GM19467 (cell line): ENCODE measurements at regions not wholly inside any gene's neighbourhood (a gene's known extent, or its start where the extent isn't known, plus 50 kb on each side); places are given as distances from the start of the nearest gene placed in this dataset.

Experiments
- ATAC-seq: cut with Tn5 transposase; IDR thresholded peaks from one replicate; pipeline ENCODE4 v1.9.1; 2021; ENCODE audit warnings: mild to moderate bottlenecking, moderate library complexity; ENCODE audit not compliant: unreplicated experiment

DNA sequence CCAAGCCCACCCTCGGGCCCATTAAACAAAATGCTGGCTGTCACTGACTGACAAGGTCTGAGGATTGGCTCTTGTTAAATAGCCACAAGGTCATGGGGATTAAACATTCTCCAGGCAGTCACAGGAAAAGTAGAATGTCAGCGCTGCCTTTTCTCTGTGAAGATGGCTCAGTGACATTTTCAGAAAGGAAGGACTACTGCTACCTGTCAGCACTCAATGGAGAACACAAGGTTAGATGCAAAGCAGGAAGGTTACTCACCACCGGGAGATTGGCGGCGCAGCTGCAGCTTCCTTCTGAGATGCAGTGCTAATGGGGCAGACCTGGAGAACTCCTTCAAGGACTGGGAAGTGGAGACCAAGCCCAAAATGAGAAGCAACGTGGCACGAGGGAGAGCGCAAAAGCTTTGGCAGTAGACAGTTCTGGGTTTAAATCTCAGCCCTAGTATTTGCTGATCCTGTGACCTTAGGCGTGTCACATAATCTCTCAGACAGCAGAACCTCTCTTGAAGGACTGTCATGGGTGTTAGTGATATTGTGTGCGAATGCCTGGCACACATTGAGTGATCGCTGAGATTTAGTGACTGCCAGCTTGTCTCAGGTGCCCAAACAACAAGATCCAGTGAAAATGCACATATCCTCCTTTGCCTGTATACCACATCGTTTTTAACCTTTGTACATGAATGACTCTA lies 213.1 kb upstream of the BOD1L1 start:
- ATAC-seq: no peak

DNA sequence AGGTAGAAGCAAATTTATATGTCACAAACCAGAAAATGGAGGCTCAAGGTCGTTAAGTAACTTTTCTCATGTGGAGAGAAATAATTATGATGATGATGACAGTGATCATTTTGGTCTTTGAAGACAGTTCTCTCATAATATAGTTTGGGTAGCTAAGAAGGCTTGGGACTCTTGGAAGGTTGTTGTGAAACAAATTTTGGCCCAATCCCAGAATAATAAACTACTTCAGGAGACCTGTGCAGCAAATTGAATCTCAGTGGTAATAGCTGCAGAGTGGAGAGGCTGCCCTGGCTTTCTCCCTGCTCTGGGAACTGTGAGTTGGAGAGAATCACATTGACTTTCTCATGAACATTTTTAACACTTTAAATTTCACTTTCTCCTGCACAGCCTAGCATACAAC lies 217.2 kb upstream of the BOD1L1 start:
- no peak for ATAC-seq

DNA sequence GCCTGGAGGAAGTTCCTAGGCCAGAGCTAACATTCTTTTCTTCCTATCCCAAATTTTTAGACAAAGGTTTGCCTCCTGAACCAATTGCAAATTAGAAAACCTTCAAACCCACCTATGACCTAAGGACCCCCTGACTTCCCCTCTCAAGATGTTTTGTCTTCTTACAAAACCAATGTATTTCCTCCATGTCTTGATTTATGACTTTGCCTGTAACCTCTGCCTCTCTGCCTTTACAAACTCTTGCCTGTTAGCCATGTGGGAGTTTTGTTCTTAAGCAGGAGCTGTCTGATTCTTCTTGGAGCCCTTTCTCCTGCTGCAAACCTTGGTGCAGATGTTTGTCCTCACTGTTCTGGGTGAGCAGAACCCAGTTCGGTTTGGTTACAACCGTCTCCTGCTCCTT lies 222.3 kb upstream of the BOD1L1 start:
- no peak for ATAC-seq

DNA sequence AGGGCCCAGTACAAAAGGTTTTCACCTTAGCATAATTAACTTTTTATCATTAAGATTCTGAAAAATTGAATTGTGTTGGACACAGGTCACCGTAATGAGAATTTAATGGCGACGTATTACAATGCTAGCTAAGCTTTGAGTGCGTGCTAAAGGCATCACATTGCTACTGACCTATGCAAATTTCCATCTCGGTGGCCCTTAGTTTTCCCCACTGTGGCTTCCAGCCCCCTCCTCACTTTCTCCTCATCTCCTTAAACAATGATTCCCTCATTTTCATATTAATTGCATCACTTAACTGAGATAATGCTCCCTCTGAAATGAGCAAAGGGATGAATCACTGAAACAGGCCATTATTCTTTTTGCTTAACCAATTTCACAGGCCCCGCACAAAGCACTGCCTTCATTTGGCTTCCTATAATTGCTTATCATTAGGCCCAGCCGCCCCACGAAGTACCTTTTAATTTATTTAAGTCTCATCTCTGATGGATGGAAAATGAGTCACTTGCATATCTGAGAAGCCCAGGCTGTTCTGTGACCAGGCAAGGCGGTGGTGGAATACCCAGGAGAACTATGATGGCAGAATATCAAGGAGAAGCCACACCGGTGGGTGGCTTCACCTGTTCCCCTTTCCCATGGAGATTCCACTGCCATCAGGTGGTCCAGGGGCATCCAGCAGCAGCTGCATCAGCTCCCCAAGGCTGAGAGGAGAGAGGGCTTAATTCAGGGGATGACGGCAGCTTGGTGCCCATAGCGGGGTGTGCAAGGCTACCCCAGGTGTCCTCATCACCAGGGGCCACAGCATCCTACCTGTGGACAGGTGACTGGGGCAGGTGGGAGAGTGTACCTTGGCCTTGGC lies 223.8 kb upstream of the BOD1L1 start:
- ATAC-seq: no peak

DNA sequence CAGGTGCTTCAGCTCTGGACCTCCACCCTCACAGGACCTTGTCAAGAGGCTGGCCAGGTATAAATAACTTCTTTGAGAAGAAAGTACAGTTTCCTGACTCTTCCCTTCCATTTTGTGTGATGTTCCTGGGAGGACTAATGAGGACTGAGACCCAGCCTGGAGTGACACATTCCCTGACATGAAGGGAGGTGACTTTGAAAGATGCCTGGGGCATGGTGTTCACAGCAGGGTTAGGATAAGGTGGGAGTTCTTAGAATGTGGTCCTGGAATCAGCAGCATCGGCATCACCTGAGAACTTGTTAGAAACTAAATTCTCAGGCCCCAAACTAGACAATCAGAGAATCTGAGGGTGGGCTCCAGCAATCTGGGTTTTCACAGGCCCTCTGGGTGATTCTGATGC lies 224.9 kb upstream of the BOD1L1 start:
- no peak for ATAC-seq

DNA sequence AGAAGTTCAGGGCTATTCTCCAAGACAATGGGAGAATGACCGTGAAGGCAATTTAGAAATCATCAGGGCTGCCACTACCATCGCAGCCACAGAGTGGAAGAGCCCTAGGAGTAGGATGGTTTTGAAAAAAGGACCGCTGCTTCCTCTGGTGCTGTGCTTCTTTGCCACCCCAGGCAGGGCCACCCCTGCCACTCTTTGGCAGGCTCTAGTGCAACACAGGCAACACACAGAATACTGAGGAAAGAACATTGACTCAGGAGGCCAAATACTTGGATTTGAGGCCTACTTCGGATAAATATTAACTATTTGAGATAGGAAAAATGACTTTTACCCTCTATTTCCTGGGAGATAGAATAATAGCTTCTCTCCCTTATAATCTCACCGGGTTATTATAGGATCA lies 228.9 kb upstream of the BOD1L1 start:
- no peak for ATAC-seq

DNA sequence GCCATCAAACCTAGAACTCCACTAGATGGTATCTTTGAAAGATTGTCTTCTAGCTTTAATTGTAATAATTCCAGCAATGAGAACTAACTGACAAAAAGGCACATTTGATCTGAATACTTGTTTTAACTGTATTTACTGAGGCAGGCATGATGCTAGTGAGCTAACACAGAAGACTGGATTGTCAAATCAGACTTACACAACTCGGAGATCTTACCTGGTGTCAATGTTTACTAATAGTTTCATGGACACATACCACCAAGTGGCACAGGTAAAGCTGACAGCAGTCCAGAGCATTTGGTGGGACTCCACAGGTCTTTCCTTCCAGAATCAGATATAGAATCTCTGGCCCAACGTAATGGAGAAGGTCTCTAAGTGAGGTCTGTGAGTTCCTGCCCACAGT lies 229.9 kb upstream of the BOD1L1 start:
- no peak for ATAC-seq

DNA sequence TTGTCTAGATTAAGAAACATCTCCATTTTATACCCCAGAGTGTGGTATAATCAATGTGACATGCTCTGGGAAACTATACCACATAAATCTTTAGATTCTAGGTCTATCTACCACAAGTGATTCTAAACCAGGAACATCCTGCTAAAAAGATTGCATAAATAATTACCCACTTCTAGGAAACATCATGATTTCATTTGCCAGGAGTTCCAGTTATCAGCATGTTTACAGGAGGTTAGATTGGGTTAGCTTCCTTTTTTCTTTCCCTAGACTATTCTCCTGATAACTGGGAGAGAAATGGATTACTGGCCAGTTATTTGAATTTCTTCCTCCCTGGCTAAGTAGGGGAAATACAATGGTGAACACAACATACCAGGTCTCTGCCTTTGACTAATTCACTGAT lies 230.3 kb upstream of the BOD1L1 start:
- ATAC-seq: no peak

DNA sequence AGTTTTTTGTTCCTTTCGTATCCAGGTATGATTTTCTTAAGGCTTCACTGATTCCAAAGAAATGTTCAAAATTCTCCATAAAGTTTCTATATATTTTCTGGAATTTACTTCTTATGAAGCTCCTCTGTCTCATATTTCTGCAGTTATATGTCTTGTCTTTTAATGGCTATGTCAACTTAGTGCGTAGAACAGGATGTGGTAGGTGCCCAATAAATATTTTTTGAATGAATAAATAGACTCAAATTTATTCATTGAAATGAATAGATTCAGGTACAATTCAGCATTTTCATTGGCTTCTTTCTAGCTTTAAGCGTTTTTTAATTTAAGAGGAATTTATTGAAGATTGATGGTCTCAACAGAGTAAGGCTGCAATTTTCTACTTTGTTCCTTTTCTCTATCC lies 231.9 kb upstream of the BOD1L1 start:
- no peak for ATAC-seq

DNA sequence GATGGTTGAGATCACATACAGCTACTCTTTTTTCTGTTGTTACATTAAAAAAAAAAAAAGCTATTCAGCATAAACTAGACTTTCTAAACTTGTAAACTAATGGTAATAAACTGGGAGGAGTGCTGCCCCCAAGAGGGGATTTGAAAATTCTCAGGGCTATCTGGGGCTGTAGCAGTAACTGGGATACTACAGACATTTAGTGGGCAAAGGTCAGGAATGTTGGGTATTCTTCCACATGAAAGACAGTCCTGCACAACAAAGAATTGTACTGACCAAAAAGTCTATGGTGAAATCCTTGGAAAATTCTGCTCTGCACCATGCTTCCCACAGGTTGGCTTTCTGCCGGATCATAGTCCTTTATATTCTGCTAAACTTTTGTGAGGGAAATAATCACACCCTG lies 232.6 kb upstream of the BOD1L1 start:
- ATAC-seq: no peak

DNA sequence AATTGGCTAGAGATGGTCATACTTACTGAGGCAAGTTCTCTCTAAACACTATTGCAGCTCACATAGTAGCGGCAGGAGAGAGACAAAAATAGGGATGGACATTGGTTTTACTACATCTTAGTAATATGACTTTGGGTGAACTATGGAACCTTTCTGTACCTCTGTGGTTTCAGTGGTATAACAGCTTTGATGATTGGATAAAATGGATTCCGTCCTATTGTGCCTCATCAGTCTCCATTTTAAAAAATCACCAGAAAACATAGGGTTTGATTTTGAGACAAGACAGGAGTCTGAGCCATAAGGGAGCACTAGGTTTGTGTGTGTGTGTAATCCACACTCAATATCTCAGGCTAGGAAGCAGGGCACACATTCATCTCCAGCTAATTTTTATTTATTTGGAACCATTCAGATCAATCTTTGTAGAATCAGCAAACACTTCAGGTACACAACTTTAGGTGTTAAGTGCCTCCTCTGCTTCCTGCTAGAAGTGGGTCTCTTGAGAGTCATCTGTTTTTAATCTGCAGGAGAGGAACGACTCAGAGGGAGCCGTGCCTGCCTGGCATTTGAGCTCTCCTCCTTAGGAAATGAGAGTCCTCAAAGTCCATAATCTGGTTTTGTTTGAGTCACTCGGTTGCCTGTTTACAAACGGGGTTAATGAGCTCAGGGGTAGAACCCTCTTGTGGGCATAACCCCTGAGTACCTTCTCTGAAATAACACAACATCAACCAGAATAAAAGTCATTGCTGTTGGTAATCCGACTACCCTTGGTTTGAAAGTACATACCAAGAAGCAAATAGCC lies 238.5 kb upstream of the BOD1L1 start:
- ATAC-seq: no peak

DNA sequence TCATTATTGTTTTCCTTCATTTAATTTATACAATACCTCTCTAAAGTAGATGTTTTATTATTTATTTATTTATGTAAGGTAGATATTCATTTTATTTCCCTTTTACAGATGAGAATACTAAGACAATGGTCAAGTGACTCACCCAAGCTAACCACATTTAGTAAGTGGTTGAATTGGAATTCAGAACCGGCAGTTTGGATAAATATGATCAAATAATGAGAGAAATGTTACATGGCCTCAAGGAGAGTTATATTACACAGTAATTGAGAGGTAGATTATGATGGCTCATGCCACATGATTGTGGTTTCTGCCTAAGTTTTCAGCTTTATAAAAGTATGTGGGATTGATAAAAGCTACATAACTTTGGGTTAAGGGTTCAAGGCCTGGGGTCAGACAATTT lies 239.4 kb upstream of the BOD1L1 start:
- no peak for ATAC-seq

DNA sequence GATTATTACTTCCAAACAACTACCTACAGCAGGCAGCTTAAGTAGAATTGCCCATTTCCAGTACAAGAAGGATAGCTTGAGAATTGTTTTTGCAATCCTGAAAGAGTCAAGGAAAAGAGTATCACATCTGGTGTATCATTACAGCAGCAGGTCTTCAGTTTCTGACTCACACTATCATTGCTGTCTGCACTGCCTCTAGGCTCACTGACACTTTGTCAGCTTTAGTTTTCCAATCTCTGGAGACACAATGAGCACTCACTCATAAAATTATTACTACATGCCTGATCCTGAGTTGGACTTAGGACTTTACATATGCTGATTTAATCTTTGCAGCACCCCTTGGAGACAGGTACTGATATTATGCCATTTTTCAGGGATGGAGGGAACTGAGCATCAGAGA lies 244.6 kb upstream of the BOD1L1 start:
- no peak for ATAC-seq

DNA sequence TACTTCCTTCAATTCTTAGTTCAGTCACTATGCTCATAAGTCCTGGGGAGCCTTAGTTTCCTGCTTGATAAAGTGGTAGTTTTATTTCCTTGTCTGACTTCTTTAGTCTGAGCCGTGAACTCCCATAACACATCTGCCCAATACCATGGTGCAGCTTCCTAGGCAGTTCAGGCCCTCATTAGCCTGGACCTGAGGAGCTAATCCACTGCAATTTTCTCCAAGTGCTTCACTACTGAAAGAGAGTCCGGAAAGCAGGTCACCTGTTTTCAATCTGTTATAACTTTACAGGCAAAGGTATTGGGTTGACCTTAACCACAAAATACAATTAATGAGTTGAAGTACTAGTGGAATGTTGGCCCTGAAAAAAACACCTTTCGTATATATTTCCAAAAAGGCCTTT lies 245.4 kb upstream of the BOD1L1 start:
- ATAC-seq: no peak

DNA sequence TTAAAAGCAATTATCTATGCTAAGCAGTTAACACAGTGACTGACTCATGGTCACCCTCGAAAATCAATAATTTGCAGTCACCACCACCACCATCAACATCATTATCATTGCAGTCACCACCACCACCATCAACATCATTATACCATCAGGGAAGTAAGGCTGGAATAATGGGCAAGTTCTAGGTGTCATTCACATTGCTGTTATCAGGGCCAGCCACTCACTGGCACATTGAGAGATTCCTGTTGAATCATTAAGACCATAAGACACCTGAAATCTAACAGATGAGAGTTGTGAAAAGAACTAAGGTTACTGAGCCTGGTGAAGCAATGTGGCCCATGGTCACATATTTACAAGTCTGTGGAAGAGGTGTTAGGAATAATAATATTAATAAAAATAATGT lies 247.7 kb upstream of the BOD1L1 start:
- no peak for ATAC-seq

DNA sequence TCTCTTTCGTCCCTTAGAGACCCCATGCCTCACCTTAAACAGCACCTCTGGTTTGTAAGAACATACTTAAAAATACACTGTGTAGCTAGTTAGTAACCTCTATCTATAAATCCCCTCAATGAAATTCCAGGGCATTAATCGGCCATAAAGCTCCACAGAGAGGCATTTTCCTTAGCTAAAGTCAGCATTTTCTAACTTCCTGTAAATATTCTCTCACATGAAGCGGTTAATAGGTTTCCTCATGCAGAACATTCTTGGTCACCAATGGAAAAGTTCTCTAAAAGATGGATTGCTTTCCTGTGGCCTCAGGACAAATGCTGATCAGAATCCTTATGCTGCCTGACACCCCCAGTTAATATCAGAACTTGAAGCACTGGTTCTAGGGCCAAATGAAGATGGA lies 248.6 kb upstream of the BOD1L1 start:
- ATAC-seq: no peak

DNA sequence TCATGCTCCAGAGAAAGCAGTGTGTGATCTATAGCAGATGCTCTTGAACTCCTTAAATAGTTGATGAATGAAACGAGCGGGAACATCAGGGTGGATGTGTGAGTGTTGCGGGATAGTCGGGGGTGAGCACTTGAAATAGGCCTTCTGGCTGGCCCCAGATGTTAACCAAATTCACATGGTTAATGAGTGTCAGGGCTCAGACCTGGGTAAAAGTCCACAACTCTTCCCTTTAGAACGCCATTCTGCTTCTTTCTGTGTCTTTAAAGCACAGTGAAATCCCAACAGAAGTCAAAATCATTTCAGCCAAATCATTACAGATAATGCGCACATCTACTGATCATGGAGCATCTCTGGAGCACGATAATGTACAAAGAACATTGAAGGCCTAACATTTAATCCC lies 249.4 kb upstream of the BOD1L1 start:
- ATAC-seq: no peak

DNA sequence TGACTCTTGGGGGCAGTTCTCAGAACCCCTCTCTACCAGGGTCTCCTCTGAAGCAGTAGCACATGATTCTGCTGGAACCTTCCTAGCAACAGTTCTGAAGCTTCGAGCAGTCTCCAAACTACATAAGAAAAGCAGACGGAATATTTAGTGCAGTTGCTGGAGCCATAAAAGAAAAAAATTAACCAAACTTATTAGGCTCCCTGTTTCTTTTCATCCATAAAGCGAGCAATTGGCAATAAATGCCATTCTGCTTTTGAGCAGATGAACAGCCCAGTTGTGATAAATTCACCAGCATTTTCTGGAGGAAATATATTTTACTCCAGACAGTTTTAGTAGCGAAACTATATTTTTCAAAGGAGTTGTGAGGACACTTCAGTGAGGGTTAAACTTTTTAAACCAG lies 250.1 kb upstream of the BOD1L1 start:
- no peak for ATAC-seq

DNA sequence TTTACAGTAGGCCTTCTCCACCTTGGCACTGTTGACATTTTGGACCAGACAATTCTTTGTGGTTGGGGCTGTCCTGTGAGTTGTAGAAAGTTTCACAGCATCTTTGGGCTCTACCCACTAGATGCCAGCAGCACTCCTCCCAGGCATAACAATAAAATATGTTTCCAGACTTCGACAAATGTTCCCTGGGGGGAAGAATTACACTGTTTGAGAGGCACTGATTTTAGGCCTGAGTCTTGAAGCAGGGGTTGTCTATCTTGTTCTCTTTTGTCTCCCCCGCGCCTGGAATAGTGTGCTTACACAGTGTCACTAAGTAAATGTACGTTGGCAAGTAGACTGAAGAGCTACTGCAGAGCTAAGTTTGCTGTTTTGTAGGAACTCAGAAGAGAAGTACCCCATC lies 254.4 kb upstream of the BOD1L1 start:
- ATAC-seq: no peak

DNA sequence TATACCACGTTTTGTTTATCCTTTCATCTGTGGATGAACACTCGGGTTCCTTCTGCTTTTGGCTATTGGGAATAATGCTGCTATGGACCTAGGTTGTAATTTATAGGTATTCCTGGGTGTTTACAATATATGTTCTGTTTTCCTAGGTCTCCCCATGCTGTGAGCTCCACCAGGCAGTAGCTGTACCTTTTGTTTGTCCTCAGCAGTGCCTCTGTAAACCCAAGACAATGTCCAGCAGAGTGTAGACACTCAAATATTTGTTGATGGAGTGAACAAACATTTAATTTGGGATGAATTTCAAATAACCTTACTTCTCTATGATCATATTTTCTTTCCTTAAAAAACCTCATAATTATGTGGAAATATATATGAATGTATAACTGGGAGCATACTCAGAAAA lies 259.5 kb upstream of the BOD1L1 start:
- no peak for ATAC-seq

DNA sequence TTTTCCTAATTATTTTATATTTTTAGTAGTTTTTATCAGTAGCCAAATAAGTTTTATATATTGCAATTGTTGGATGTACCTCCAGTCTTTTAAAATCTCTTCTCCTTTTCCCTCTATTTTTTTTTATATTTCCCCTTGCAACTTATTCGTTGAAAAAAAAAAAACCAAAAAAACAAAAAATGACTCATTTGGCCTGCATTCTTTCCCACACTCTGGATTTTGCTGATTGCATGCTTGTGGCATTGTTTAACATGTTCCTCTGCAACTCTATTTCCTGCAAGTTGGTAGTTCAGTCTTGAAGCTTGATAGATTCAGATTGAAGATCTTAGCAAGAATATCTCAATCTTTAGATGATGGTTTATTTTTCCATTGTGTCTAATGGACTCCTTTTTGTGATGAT lies 260.6 kb upstream of the BOD1L1 start:
- ATAC-seq: no peak

DNA sequence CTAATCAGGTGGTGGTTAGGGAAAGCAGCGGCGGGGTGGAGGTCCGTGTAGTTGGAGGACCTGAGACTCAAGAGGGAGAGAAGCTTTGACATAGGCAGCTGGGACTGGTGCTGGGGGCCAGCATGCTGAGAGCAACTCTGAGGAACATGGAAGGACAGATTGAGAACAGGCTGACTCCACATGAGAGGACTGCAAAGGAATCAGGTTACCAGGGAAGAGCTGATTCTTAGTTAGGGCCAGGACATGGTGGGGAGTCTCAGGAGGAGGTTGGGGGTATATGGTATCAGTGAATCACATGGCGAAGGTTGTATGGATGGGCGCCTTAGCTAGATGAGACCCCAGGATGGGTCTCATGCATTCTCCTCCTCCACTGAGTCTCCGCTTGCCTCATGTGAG lies 264.0 kb upstream of the BOD1L1 start:
- no peak for ATAC-seq
